ENCODE measurements at regions not wholly inside any gene's neighbourhood (a gene's known extent, or its start where the extent isn't known, plus 50 kb on each side); places are given as distances from the start of the nearest gene placed in this dataset.

GRCh38 chr13:31588316-31588715 lies 151.0 kb upstream of the RXFP2 start:
- H4K20me1 ChIP-seq (ENCODE audit: insufficient read depth, low read length, poor library complexity, severe bottlenecking): no peaks in the 10 kb centered on the region
- no peaks in the 10 kb centered on the region for H3K9me2 ChIP-seq (replicated peaks; ENCODE audit: low read depth, low read length)
- no peaks in the 10 kb centered on the region for H3K79me2 ChIP-seq (ENCODE audit: insufficient read depth, low read length)
- H3K9ac ChIP-seq (ENCODE audit: low read depth, low read length, poor library complexity, severe bottlenecking): no peak overlapping the region
- no peaks in the 10 kb centered on the region for H3F3A ChIP-seq (ENCODE audit: low read depth)
- peaks cover 3% of the 10 kb centered on the region for H3K4me1 ChIP-seq (ENCODE audit: insufficient read depth, low read length, poor library complexity, severe bottlenecking)
- H3K9me3 ChIP-seq (ENCODE audit: insufficient read depth, low read depth, low read length): no peaks in the 10 kb centered on the region; the same call in 1 of the 2 replicates
- H3K27me3 ChIP-seq (ENCODE audit: insufficient read depth, low read length, poor library complexity, severe bottlenecking): no peaks in the 10 kb centered on the region
- no peak overlapping the region for H3K4me2 ChIP-seq (ENCODE audit: low read depth, low read length, poor library complexity, severe bottlenecking)
- no peak overlapping the region for H3K4me3 ChIP-seq (ENCODE audit: low read length, poor library complexity, severe bottlenecking)
- no peaks in the 10 kb centered on the region for H3K36me3 ChIP-seq (ENCODE audit: insufficient read depth, low read length)
- H2AFZ ChIP-seq (ENCODE audit: low read length): no peak overlapping the region
- TF ChIP-seq EZH2phosphoT487 (IDR thresholded peaks at IDR 0.05; ENCODE audit: borderline replicate concordance): no peak
- TF ChIP-seq, protein P1, sequence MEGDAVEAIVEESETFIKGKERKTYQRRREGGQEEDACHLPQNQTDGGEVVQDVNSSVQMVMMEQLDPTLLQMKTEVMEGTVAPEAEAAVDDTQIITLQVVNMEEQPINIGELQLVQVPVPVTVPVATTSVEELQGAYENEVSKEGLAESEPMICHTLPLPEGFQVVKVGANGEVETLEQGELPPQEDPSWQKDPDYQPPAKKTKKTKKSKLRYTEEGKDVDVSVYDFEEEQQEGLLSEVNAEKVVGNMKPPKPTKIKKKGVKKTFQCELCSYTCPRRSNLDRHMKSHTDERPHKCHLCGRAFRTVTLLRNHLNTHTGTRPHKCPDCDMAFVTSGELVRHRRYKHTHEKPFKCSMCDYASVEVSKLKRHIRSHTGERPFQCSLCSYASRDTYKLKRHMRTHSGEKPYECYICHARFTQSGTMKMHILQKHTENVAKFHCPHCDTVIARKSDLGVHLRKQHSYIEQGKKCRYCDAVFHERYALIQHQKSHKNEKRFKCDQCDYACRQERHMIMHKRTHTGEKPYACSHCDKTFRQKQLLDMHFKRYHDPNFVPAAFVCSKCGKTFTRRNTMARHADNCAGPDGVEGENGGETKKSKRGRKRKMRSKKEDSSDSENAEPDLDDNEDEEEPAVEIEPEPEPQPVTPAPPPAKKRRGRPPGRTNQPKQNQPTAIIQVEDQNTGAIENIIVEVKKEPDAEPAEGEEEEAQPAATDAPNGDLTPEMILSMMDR (conservative IDR thresholded peaks at IDR 0.05; ENCODE audit: low read length): no peak

GRCh38 chr13:31588893-31589292 lies 150.4 kb upstream of the RXFP2 start:
- TF ChIP-seq, protein P1 (conservative IDR thresholded peaks at IDR 0.05; ENCODE audit: low read length): no peak
- TF ChIP-seq EZH2phosphoT487 (IDR thresholded peaks at IDR 0.05; ENCODE audit: borderline replicate concordance): no peak
- Histone ChIP-seq H3K79me2 (ENCODE audit: insufficient read depth, low read length) (no peaks in the 10 kb centered on the region), H3K27me3 (ENCODE audit: insufficient read depth, low read length, poor library complexity, severe bottlenecking) (no peaks in the 10 kb centered on the region), H3K9me3 (ENCODE audit: insufficient read depth, low read depth, low read length) (no peaks in the 10 kb centered on the region; the same call in 1 of the 2 replicates), H4K20me1 (ENCODE audit: insufficient read depth, low read length, poor library complexity, severe bottlenecking) (no peaks in the 10 kb centered on the region), H3K36me3 (ENCODE audit: insufficient read depth, low read length) (no peaks in the 10 kb centered on the region), H3F3A (ENCODE audit: low read depth) (no peaks in the 10 kb centered on the region), H3K4me2 (ENCODE audit: low read depth, low read length, poor library complexity, severe bottlenecking) (no peak overlapping the region), H3K9me2 (replicated peaks; ENCODE audit: low read depth, low read length) (no peaks in the 10 kb centered on the region), H3K9ac (ENCODE audit: low read depth, low read length, poor library complexity, severe bottlenecking) (no peak overlapping the region), H3K4me1 (ENCODE audit: insufficient read depth, low read length, poor library complexity, severe bottlenecking) (peaks cover 3% of the 10 kb centered on the region), H3K4me3 (ENCODE audit: low read length, poor library complexity, severe bottlenecking) (no peak overlapping the region), H2AFZ (ENCODE audit: low read length) (no peak overlapping the region)

DNA sequence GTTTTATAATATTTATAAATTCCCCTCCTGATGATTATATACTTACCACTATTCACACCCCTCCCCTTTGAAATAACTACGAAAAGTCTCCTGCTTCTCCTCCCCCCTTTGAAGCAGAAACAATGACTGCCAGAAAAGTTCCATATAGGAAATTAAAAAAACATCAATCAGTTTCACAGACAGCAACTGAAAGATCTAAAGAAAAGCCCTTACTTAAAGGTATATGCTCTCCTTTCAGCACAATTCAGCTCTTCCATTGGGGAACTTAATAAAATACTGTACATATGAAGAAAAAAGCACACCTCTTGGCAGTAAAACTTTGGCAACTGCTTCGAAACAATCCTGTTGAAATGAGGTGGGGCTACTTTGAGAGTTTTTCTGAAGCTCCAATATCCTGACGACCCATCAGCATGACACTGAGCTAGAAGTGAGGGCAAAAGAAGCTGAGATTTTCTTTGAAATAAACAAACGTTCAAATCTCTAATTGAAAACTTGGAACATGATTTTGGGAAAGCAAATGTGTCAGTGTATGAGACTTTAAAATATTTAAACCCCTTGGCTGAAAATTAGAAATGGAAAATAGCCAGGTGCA lies 147.6 kb upstream of the RXFP2 start:
- H3K9me3 ChIP-seq (ENCODE audit: insufficient read depth, low read depth, low read length): no peaks in the 10 kb centered on the region
- H3K4me1 ChIP-seq (ENCODE audit: insufficient read depth, low read length, poor library complexity, severe bottlenecking): peaks cover 12% of the 10 kb centered on the region
- H2AFZ ChIP-seq (ENCODE audit: low read length): no peak overlapping the region
- no peak for TF ChIP-seq EZH2phosphoT487 (IDR thresholded peaks at IDR 0.05; ENCODE audit: borderline replicate concordance)
- TF ChIP-seq, protein P1 (conservative IDR thresholded peaks at IDR 0.05; ENCODE audit: low read length): no peak
- H3K27me3 ChIP-seq (ENCODE audit: insufficient read depth, low read length, poor library complexity, severe bottlenecking): no peaks in the 10 kb centered on the region
- H3K4me3 ChIP-seq (ENCODE audit: low read length, poor library complexity, severe bottlenecking): no peak overlapping the region
- no peaks in the 10 kb centered on the region for H3K36me3 ChIP-seq (ENCODE audit: insufficient read depth, low read length)
- H3F3A ChIP-seq (ENCODE audit: low read depth): no peaks in the 10 kb centered on the region
- no peaks in the 10 kb centered on the region for H3K79me2 ChIP-seq (ENCODE audit: insufficient read depth, low read length)
- H3K9ac ChIP-seq (ENCODE audit: low read depth, low read length, poor library complexity, severe bottlenecking): no peak overlapping the region
- H4K20me1 ChIP-seq (ENCODE audit: insufficient read depth, low read length, poor library complexity, severe bottlenecking): no peaks in the 10 kb centered on the region
- no peaks in the 10 kb centered on the region for H3K9me2 ChIP-seq (replicated peaks; ENCODE audit: low read depth, low read length)
- H3K4me2 ChIP-seq (ENCODE audit: low read depth, low read length, poor library complexity, severe bottlenecking): no peak overlapping the region

Data from Loucy (cell line).